ENCODE measurements at regions not wholly inside any gene's neighbourhood (a gene's known extent, or its start where the extent isn't known, plus 50 kb on each side); places are given as distances from the start of the nearest gene placed in this dataset.

GRCh38 chr16:62926121-62926801 is 890.0 kb upstream of the CDH8 start:
- Mint-ChIP-seq H3K9me3 (peaks cover 5 to 26% (median 6%) of the 10 kb centered on the region in 3 donors), H3K27ac (no peak overlapping the region), H3K27me3 (no peaks in the 10 kb centered on the region), H3K4me1 (no peaks in the 10 kb centered on the region), H3K36me3 (peaks cover 3% of the 10 kb centered on the region), H3K4me3 (no peak overlapping the region)

DNA sequence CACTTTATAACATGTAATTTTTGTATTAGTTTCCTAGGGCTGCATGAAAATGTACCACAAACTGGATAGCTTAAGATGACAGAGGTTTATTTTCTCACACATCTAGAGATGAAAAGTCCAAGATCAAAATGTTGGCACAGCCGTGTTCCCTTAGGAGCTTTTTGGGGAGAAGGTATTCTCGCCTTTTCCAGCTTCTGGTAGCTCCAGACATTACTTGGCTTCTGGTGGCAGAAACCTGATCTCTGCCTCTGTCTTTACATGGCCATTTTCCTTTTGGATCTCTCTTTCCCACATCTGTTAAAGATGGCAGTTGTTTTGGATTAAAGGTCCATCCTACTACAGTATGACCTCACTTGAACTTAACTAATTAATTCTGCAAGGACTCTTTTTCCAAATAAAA is 885.7 kb upstream of the CDH8 start:
- H3K9me3 Mint-ChIP-seq: peaks cover 0 to 15% (median 3%) of the 10 kb centered on the region in 3 donors
- H3K27ac Mint-ChIP-seq: no peak overlapping the region
- no peaks in the 10 kb centered on the region for H3K27me3 Mint-ChIP-seq
- no peaks in the 10 kb centered on the region for H3K4me1 Mint-ChIP-seq
- H3K4me3 Mint-ChIP-seq: no peak overlapping the region
- H3K36me3 Mint-ChIP-seq: peaks cover 3% of the 10 kb centered on the region

DNA sequence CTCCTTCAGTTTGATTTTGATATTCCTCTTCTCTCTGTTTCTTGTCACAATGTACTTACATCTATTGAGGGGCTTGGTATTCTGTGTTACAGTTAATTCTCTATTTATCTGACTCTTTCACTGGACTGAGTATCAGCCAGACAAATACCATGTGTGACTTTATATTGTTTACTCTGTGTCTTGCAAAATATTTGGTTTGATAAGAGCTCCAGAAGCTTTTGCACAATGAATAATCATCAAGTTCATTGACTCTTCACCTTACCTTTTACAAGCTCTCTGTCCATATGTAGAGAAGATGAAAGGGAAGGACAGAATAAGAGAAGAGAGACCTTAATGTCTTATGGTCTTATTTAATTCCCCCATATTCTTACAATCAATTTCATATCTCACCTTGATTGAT is 877.7 kb upstream of the CDH8 start:
- H3K27ac Mint-ChIP-seq: no peak overlapping the region
- H3K36me3 Mint-ChIP-seq: no peaks in the 10 kb centered on the region
- no peaks in the 10 kb centered on the region for H3K4me1 Mint-ChIP-seq
- peaks cover 4 to 5% (median 4%) of the 10 kb centered on the region in 3 donors for H3K9me3 Mint-ChIP-seq
- H3K27me3 Mint-ChIP-seq: no peaks in the 10 kb centered on the region
- no peak overlapping the region for H3K4me3 Mint-ChIP-seq

- Mint-ChIP-seq H3K36me3 (no peaks in the 10 kb centered on the region), H3K4me3 (no peak overlapping the region), H3K4me1 (no peaks in the 10 kb centered on the region), H3K27me3 (no peaks in the 10 kb centered on the region), H3K27ac (no peak overlapping the region), H3K9me3 (peaks cover 4 to 10% (median 5%) of the 10 kb centered on the region in 3 donors)
Observed at GRCh38 chr16:62913333-62913732, 877.1 kb upstream of the CDH8 start.

DNA sequence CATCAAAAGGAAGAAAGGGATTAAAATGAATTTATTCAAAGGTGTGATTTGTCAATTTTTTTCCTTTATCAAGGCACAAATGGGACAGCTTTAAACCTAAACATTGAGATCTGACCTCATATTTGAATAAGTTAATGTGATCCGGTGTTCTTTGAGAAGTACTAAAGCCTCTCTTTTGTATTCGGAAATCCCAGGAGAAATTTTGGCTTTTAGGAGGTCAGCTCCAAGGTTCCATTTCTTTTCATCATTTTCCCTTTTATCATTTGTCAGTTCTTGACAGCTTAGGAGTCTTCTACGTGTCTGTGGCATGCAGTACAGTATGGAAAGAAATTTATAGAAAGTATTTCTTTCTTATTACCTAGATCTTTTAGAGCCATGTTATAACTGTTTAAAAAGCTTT is 873.4 kb upstream of the CDH8 start:
- no peaks in the 10 kb centered on the region for H3K36me3 Mint-ChIP-seq
- H3K9me3 Mint-ChIP-seq: peaks cover 2 to 10% (median 9%) of the 10 kb centered on the region in 3 donors
- H3K4me3 Mint-ChIP-seq: no peak overlapping the region
- H3K4me1 Mint-ChIP-seq: no peaks in the 10 kb centered on the region
- no peak overlapping the region for H3K27ac Mint-ChIP-seq
- no peaks in the 10 kb centered on the region for H3K27me3 Mint-ChIP-seq

DNA sequence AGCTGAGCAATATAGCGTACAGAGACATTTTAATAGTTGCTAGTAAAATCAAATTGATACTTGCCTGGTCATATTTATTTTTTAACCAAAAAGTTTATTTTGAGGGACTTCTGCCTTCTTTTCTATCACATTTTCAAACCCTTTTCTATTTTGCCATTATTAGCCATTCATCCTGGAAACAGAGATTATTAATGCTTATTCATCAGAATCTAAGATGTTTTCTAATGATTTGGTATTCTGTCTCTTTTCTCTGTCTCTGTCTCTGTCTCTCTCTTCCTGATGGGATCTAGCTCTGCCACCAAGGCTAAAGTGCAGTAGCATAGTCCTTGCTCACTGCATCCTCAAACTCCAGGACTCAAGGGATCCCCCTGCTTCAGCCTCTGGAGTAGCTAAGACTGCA is 871.3 kb upstream of the CDH8 start:
- peaks cover 4 to 13% (median 7%) of the 10 kb centered on the region in 3 donors for H3K9me3 Mint-ChIP-seq
- peaks cover 0 to 2% (median 0%) of the 10 kb centered on the region in 3 donors for H3K4me1 Mint-ChIP-seq
- H3K4me3 Mint-ChIP-seq: no peak overlapping the region
- no peaks in the 10 kb centered on the region for H3K27me3 Mint-ChIP-seq
- H3K27ac Mint-ChIP-seq: no peak overlapping the region
- H3K36me3 Mint-ChIP-seq: no peaks in the 10 kb centered on the region

DNA sequence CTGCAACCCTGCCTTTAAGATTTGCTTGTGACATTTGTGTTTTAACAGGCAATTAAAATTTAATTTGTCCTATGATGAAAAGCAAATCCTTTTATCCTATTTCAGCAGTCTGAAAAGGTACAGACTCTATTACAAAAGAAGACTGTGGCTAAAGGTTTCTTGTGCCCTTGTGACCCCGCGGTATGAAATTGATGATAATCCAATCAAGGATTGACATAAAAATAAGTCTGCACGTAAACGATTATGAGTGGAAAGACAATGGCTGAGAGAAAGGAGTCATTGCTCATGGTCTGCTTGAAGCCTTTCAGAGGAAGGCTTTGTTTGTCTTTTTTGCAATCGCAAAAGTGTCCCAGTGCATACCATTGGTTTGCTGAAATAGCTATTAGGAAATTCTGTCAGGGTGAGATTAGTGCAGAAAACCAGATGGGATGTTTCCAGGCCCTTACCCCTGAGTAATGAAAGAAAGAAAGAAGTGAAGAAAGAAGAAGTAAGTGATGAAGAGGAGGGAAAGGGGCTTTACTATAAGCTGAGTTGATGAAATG is 867.8 kb upstream of the CDH8 start:
- Mint-ChIP-seq H3K27ac (no peak overlapping the region), H3K4me1 (peaks cover 0 to 2% (median 0%) of the 10 kb centered on the region in 3 donors), H3K9me3 (peaks cover 4 to 10% (median 6%) of the 10 kb centered on the region in 3 donors), H3K27me3 (no peaks in the 10 kb centered on the region), H3K36me3 (no peaks in the 10 kb centered on the region), H3K4me3 (no peak overlapping the region)

DNA sequence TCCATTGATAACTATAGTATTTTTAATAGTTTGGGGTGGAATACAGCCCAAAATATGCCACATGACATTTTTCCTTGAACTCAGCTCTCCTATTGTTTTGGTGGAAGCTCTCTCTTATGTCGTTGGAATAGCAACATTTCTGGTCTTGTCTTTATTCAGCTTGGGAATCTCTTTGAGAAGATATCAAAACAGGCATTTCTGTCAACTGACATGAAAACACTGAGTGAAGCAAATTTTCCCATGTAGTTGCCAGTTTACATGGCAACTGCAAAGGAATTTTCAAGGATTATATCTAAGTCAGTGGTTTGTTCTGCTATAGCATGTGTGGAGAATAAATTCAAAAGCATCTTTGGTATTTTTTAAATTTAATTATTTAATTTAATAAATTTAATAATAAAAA is 863.5 kb upstream of the CDH8 start:
- H3K9me3 Mint-ChIP-seq: peaks cover 3 to 11% (median 4%) of the 10 kb centered on the region in 3 donors
- no peak overlapping the region for H3K4me3 Mint-ChIP-seq
- H3K27me3 Mint-ChIP-seq: no peaks in the 10 kb centered on the region
- H3K27ac Mint-ChIP-seq: no peak overlapping the region
- H3K4me1 Mint-ChIP-seq: peaks cover 0 to 2% (median 0%) of the 10 kb centered on the region in 3 donors
- H3K36me3 Mint-ChIP-seq: no peaks in the 10 kb centered on the region

DNA sequence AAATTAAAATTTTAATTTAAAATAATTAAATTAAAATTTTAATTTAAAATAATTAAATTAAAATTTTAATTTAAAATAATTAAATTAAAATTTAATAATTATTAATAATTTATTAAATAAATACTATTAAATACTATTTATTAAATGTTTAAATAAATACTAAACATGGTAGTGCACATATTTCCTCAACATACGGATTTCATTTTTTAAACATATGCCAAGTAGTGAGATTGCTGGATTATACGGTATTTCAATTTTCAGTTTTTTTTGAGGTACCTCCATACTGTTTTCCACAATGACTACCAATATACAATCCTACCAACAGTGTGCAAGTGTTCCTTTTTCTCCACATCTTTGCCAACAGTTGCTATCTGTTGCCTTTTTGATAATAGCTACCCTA is 852.9 kb upstream of the CDH8 start:
- peaks cover 5% of the 10 kb centered on the region for H3K36me3 Mint-ChIP-seq
- H3K4me1 Mint-ChIP-seq: no peaks in the 10 kb centered on the region
- H3K4me3 Mint-ChIP-seq: no peak overlapping the region
- no peaks in the 10 kb centered on the region for H3K27me3 Mint-ChIP-seq
- H3K9me3 Mint-ChIP-seq: peaks cover 6 to 17% (median 15%) of the 10 kb centered on the region in 3 donors
- no peak overlapping the region for H3K27ac Mint-ChIP-seq

- Mint-ChIP-seq H3K27me3 (no peaks in the 10 kb centered on the region), H3K27ac (no peak overlapping the region), H3K4me3 (no peak overlapping the region), H3K9me3 (peaks cover 4 to 15% (median 13%) of the 10 kb centered on the region in 3 donors), H3K36me3 (peaks cover 1% of the 10 kb centered on the region), H3K4me1 (no peaks in the 10 kb centered on the region)
Observed at GRCh38 chr16:62883509-62883908, 847.3 kb upstream of the CDH8 start.

- Mint-ChIP-seq H3K4me3 (no peak overlapping the region), H3K27me3 (no peaks in the 10 kb centered on the region), H3K36me3 (peaks cover 1% of the 10 kb centered on the region), H3K27ac (no peak overlapping the region), H3K9me3 (peaks cover 2 to 13% (median 12%) of the 10 kb centered on the region in 3 donors), H3K4me1 (no peaks in the 10 kb centered on the region)
Observed at GRCh38 chr16:62882552-62883221, 846.4 kb upstream of the CDH8 start.

DNA sequence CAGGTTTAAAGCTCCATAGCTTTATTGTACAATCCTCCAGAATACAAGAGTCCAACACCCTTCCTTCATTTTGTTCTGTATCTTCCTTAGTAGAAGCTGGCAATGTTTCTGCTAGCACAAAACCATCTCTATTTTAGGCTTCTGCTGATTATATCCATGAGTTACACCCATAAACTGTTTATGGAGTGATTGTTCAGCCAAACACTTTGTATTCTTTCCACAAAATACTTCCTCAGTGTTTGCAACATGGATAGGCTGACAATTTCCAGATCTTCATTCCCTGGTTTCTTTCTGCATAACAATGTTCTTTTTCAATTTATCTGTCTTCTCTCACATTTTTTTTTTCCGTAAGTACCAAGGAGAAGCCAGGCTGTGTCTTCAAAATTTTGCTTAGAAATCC is 839.9 kb upstream of the CDH8 start:
- H3K9me3 Mint-ChIP-seq: peaks cover 0 to 6% (median 0%) of the 10 kb centered on the region in 3 donors
- H3K27me3 Mint-ChIP-seq: no peaks in the 10 kb centered on the region
- no peak overlapping the region for H3K4me3 Mint-ChIP-seq
- H3K4me1 Mint-ChIP-seq: no peaks in the 10 kb centered on the region
- no peaks in the 10 kb centered on the region for H3K36me3 Mint-ChIP-seq
- H3K27ac Mint-ChIP-seq: no peak overlapping the region

- Mint-ChIP-seq H3K4me3 (no peak overlapping the region), H3K27ac (no peak overlapping the region), H3K27me3 (no peaks in the 10 kb centered on the region), H3K4me1 (no peaks in the 10 kb centered on the region), H3K36me3 (no peaks in the 10 kb centered on the region), H3K9me3 (peaks cover 0 to 2% (median 0%) of the 10 kb centered on the region in 3 donors)
Observed at GRCh38 chr16:62872339-62872738, 836.1 kb upstream of the CDH8 start.

DNA sequence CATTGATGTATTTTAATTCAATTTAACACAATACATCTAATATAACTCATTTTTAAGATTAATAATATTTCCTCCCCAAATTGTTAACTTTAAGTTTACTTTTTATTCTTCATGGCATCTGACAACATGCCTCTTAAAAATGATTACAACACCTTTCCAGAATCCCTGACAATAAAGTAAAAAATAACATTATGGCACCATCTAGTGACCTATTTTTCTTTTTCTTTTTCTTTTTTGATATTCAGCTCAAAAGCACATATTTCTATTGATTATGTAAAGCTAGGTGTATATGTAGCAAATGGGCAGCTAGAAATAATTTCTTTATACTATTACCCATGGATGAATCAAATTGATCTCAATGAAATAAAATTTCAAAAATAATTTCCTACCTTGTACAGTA is 834.3 kb upstream of the CDH8 start:
- no peaks in the 10 kb centered on the region for H3K36me3 Mint-ChIP-seq
- H3K4me1 Mint-ChIP-seq: no peaks in the 10 kb centered on the region
- H3K27ac Mint-ChIP-seq: no peak overlapping the region
- H3K4me3 Mint-ChIP-seq: no peak overlapping the region
- H3K9me3 Mint-ChIP-seq: peaks cover 0 to 2% (median 0%) of the 10 kb centered on the region in 3 donors
- H3K27me3 Mint-ChIP-seq: no peaks in the 10 kb centered on the region

DNA sequence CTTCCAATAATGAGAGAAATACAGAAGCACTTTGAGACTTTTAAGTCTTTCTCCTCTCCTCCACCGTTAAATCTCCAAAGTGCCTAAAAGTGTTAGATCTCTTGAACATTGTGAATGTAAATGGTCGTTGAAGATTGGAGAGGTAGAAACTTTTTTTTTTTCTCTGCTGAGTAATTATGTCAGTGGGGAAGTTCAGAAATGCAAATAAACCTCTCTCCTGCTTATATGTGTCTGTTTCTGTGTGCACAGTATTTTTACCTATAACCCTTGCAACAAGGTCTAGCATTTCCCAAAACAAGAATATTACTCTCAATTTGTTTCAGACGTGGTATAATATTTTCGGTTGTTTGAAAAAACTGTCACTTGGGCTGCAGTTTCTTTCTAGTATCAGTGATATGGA is 833.6 kb upstream of the CDH8 start:
- Mint-ChIP-seq H3K27me3 (no peaks in the 10 kb centered on the region), H3K9me3 (peaks cover 0 to 2% (median 0%) of the 10 kb centered on the region in 3 donors), H3K4me3 (no peak overlapping the region), H3K27ac (no peak overlapping the region), H3K4me1 (no peaks in the 10 kb centered on the region), H3K36me3 (no peaks in the 10 kb centered on the region)

- H3K4me1 Mint-ChIP-seq: no peaks in the 10 kb centered on the region
- H3K36me3 Mint-ChIP-seq: no peaks in the 10 kb centered on the region
- no peak overlapping the region for H3K4me3 Mint-ChIP-seq
- H3K27me3 Mint-ChIP-seq: no peaks in the 10 kb centered on the region
- H3K9me3 Mint-ChIP-seq: peaks cover 8 to 12% (median 8%) of the 10 kb centered on the region in 3 donors
- H3K27ac Mint-ChIP-seq: no peak overlapping the region
Observed at GRCh38 chr16:62863139-62863538, 826.9 kb upstream of the CDH8 start.
